ENCODE measurements at regions not wholly inside any gene's neighbourhood (a gene's known extent, or its start where the extent isn't known, plus 50 kb on each side); places are given as distances from the start of the nearest gene placed in this dataset.
A peak's percentile ranks its signal among the peaks of the same experiment; 100 is the strongest.

GRCh38 chr10:3484306-3485056 is 300.5 kb downstream of the KLF6 start:
- no peak for DNase-seq (ENCODE audit: low read depth in 2 of 2)

- DNase-seq (ENCODE audit: low read depth in 2 of 2): peak in 1 of 2 experiments; percentile 74
These were observed 302.6 kb downstream of the KLF6 start for GRCh38 chr10:3482200-3482993.

- no peak for DNase-seq (ENCODE audit: low read depth in 2 of 2)
These were observed 303.5 kb downstream of the KLF6 start for GRCh38 chr10:3481496-3481895.

- DNase-seq (ENCODE audit: low read depth in 2 of 2): no peak
These were observed 304.1 kb downstream of the KLF6 start for GRCh38 chr10:3480990-3481315.

- DNase-seq (ENCODE audit: low read depth in 2 of 2): no peak
These were observed 304.6 kb downstream of the KLF6 start for GRCh38 chr10:3480281-3480989.

- no peak for DNase-seq (ENCODE audit: low read depth in 2 of 2)
These were observed 306.2 kb upstream of the PITRM1 start for GRCh38 chr10:3478632-3479240.

GRCh38 chr10:3478153-3478552 is 305.6 kb upstream of the PITRM1 start:
- DNase-seq (ENCODE audit: low read depth in 2 of 2): no peak

- DNase-seq (ENCODE audit: low read depth in 2 of 2): no peak
These were observed 305.1 kb upstream of the PITRM1 start for GRCh38 chr10:3477683-3478082.

GRCh38 chr10:3476640-3477448 is 304.3 kb upstream of the PITRM1 start:
- DNase-seq (ENCODE audit: low read depth in 2 of 2): no peak

- peak in 1 of 2 experiments; percentile 65 for DNase-seq (ENCODE audit: low read depth in 2 of 2)
These were observed 303.6 kb upstream of the PITRM1 start for GRCh38 chr10:3476186-3476585.

- DNase-seq (ENCODE audit: low read depth in 2 of 2): no peak
These were observed 302.8 kb upstream of the PITRM1 start for GRCh38 chr10:3475367-3475766.

GRCh38 chr10:3474266-3474665 is 301.7 kb upstream of the PITRM1 start:
- DNase-seq (ENCODE audit: low read depth in 2 of 2): no peak

GRCh38 chr10:3473271-3473670 is 300.7 kb upstream of the PITRM1 start:
- no peak for DNase-seq (ENCODE audit: low read depth in 2 of 2)

GRCh38 chr10:3472287-3473051 is 299.9 kb upstream of the PITRM1 start:
- DNase-seq (ENCODE audit: low read depth in 2 of 2): peak in 1 of 2 experiments; percentile 49

- no peak for DNase-seq (ENCODE audit: low read depth in 2 of 2)
These were observed 299.3 kb upstream of the PITRM1 start for GRCh38 chr10:3471927-3472286.

- DNase-seq (ENCODE audit: low read depth in 2 of 2): no peak
These were observed 298.9 kb upstream of the PITRM1 start for GRCh38 chr10:3471472-3471871.

GRCh38 chr10:3470191-3470590 is 297.6 kb upstream of the PITRM1 start:
- DNase-seq (ENCODE audit: low read depth in 2 of 2): no peak

GRCh38 chr10:3469639-3470020 is 297.0 kb upstream of the PITRM1 start:
- DNase-seq (ENCODE audit: low read depth in 2 of 2): no peak

- peak; percentile 91 to 92 for DNase-seq (ENCODE audit: low read depth in 2 of 2)
These were observed 296.5 kb upstream of the PITRM1 start for GRCh38 chr10:3468919-3469638.

Measured in fibroblast of skin of left biceps (primary cell).